Epithelial cell of esophagus (primary cell): ENCODE measurements at regions not wholly inside any gene's neighbourhood (a gene's known extent, or its start where the extent isn't known, plus 50 kb on each side); places are given as distances from the start of the nearest gene placed in this dataset.

Experiments used
- DNase-seq: peaks from one replicate; pipeline ENCODE4 v3.0.0; 2010; ENCODE audit warnings: low read depth
- H3K4me3 ChIP-seq: 2 replicates; pipeline ENCODE4 v1.5.1; 2011; ENCODE audit warnings: mild to moderate bottlenecking, low read length, control low read depth
- CTCF ChIP-seq: IDR thresholded peaks from 2 replicates; pipeline ENCODE4 v1.5.1; 2011; ENCODE audit warnings: low read depth, mild to moderate bottlenecking, low read length, control low read depth, inconsistent platforms; ENCODE audit not compliant: insufficient read depth; ENCODE audit errors: missing control alignments

GRCh38 chr10:57844387-57844998 lies 423.2 kb downstream of the IPMK start:
- H3K4me3 ChIP-seq: no peak overlapping the region
- DNase-seq: no peak
- TF ChIP-seq CTCF: no peak

DNA sequence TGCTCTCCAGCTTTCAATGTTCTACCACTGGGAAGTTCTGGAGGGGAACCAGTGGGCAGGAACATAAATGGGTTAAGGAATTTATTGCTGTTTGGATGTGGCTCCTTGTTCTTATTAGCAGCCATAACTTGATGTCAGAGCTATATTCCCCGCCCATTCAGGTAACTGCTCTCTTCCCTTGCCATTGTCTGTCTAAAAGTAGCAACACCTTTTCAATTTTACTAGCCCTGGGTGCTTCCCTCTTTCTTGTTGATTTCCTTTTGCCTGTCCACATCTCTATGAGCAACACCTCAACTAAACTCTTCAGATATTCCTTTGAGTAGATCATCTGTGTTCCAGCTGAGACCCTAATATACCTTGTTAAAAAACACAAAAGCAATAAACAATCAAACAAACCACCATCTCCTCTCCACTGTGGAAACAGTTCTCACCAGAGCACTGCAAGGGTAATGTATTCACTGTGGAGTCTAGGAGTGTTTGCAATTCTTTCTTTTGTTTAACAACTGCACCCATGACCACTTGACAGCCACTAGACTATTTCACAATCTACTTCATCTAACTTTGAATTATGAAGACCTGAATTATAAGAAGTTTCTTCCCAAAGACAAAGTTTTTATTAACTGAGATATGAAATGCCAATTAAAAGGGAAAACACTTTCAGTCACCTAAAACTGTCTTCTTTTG lies 436.7 kb downstream of the IPMK start:
- TF ChIP-seq CTCF: no peak
- no peak overlapping the region for H3K4me3 ChIP-seq
- no peak for DNase-seq

DNA sequence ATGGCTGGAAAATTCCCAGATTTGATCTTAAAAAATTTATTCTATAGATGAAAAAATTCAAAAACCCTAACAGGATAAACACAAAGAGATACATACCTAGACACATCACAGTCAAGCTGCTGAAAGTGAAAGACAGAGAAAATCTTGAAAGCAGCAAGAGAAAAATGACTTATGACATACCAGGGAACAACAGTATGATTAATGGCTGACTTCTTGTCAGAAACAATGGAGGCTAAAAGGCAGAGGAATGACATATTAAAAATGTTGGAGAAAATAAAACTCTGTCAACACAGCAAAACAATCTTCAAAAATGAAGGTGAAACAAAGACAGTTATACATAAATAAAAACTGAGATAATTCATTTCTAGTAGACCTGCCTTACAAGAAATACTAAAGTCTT lies 442.7 kb downstream of the IPMK start:
- no peak overlapping the region for H3K4me3 ChIP-seq
- TF ChIP-seq CTCF: no peak
- DNase-seq: no peak

DNA sequence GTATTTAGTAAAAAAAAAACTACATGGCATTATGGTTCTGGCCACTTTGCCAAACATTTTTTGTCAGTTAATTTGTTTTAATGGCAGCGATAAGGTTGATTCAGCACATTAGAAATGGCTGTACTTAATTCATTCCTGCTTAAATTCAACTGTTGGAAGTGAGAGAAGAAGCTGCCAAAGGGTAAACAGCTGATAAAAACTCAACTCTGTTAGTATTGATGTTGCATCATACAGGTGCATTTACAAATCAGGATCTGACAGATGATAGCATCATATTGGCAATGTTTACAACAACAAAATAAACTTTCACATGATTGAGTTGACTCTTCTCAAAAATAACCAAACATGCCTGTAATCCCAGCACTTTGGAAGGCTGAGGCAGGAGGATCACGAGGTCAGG lies 444.3 kb downstream of the IPMK start:
- DNase-seq: no peak
- TF ChIP-seq CTCF: no peak

GRCh38 chr10:57822965-57823364 lies 444.7 kb downstream of the IPMK start:
- TF ChIP-seq CTCF: no peak
- DNase-seq: no peak
- H3K4me3 ChIP-seq: no peak overlapping the region

More for the DNA sequence above, 444.3 kb downstream of the IPMK start:
- H3K4me3 ChIP-seq: no peak overlapping the region

DNA sequence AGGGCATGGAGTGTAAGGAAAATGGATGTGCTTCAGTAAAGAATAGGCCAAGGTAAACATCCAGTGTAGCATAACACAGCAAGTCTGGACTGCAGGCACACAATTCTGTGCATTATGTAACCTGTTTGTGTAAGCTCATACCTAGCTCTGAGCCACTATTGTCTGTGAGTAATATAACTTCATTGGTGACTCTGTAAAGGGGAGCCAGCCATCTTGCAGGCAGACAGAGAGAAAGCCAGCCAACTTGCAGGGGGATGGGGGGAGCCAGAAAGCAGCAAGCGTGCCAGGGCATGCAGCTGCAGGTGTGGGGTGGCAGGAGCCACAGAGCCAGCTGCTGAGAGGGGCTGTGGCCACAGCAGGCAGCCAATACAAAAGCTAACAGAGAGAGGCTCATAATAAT lies 449.2 kb downstream of the IPMK start:
- no peak overlapping the region for H3K4me3 ChIP-seq
- DNase-seq: peak; percentile 80
- no peak for TF ChIP-seq CTCF

- DNase-seq: no peak
- no peak for TF ChIP-seq CTCF
- no peak overlapping the region for H3K4me3 ChIP-seq
These were observed 450.0 kb downstream of the IPMK start for GRCh38 chr10:57817741-57818140.
